ENCODE measurements at regions not wholly inside any gene's neighbourhood (a gene's known extent, or its start where the extent isn't known, plus 50 kb on each side); places are given as distances from the start of the nearest gene placed in this dataset.

- peak in 1 of 2 experiments; percentile 32 for DNase-seq
Measured at GRCh38 chr21:38875694-38876492, 70.2 kb downstream of the ETS2 start.

Data from NCI-H524 (cell line).